ENCODE measurements at regions not wholly inside any gene's neighbourhood (a gene's known extent, or its start where the extent isn't known, plus 50 kb on each side); places are given as distances from the start of the nearest gene placed in this dataset.

DNA sequence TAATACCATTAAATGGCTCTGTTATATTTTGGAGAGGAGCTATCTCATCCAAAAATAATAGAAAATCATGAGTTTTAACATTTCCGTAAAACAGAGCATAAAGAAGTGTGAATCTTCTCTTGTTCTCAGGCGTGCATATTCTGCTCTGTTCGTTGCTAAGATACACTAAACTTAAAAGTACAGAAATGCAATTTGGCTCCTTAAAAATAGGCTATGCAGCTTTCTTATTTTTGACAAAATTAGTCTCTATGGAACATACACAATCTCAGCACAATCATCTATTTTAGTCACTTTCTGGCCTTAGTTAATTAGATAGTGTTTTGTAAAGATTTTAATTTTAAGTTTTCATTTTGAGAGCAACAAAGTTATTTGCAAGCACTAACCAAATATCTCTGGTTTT is 79.0 kb upstream of the USP25 start:
- TF ChIP-seq, protein P1, sequence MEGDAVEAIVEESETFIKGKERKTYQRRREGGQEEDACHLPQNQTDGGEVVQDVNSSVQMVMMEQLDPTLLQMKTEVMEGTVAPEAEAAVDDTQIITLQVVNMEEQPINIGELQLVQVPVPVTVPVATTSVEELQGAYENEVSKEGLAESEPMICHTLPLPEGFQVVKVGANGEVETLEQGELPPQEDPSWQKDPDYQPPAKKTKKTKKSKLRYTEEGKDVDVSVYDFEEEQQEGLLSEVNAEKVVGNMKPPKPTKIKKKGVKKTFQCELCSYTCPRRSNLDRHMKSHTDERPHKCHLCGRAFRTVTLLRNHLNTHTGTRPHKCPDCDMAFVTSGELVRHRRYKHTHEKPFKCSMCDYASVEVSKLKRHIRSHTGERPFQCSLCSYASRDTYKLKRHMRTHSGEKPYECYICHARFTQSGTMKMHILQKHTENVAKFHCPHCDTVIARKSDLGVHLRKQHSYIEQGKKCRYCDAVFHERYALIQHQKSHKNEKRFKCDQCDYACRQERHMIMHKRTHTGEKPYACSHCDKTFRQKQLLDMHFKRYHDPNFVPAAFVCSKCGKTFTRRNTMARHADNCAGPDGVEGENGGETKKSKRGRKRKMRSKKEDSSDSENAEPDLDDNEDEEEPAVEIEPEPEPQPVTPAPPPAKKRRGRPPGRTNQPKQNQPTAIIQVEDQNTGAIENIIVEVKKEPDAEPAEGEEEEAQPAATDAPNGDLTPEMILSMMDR (IDR thresholded peaks at IDR 0.05) = no peak
- no peak for TF ChIP-seq POLR2A (IDR thresholded peaks at IDR 0.05)

Measured in heart left ventricle (tissue), 13 donors.